Testis (tissue), 2 donors: ENCODE measurements at regions not wholly inside any gene's neighbourhood (a gene's known extent, or its start where the extent isn't known, plus 50 kb on each side); places are given as distances from the start of the nearest gene placed in this dataset.

Experiments
- POLR2A ChIP-seq: fragments of 450-650 bp; IDR thresholded peaks from one replicate; pipeline ENCODE4 v1.6.1; 2017; ENCODE audit warnings: antibody characterized with exemption, mild to moderate bottlenecking, moderate library complexity
- TF ChIP-seq, protein P1 (sequence below), 3 experiments: fragments of 450-650 bp in 2 of 3; fragments of 200-600 bp in 1 of 3; sonication (generic) in 1 of 3; IDR thresholded peaks; one replicate each; pipeline ENCODE4 v1.5.1; 2016 to 2019; ENCODE audit warnings: antibody characterized with exemption in 3 of 3, mild to moderate bottlenecking in 2 of 3, moderate library complexity in 1 of 3

- TF ChIP-seq, protein P1, sequence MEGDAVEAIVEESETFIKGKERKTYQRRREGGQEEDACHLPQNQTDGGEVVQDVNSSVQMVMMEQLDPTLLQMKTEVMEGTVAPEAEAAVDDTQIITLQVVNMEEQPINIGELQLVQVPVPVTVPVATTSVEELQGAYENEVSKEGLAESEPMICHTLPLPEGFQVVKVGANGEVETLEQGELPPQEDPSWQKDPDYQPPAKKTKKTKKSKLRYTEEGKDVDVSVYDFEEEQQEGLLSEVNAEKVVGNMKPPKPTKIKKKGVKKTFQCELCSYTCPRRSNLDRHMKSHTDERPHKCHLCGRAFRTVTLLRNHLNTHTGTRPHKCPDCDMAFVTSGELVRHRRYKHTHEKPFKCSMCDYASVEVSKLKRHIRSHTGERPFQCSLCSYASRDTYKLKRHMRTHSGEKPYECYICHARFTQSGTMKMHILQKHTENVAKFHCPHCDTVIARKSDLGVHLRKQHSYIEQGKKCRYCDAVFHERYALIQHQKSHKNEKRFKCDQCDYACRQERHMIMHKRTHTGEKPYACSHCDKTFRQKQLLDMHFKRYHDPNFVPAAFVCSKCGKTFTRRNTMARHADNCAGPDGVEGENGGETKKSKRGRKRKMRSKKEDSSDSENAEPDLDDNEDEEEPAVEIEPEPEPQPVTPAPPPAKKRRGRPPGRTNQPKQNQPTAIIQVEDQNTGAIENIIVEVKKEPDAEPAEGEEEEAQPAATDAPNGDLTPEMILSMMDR (IDR thresholded peaks at IDR 0.05): no peak
- TF ChIP-seq POLR2A: no peak
Measured at GRCh38 chr12:61629702-61630101, 630.5 kb upstream of the USP15 start.
